ENCODE measurements at regions not wholly inside any gene's neighbourhood (a gene's known extent, or its start where the extent isn't known, plus 50 kb on each side); places are given as distances from the start of the nearest gene placed in this dataset.
"Not testable (repeated sequence)": the region's sequence is repeated elsewhere in the genome, so short reads cannot be mapped to it uniquely, and the experiment has no call there.

DNA sequence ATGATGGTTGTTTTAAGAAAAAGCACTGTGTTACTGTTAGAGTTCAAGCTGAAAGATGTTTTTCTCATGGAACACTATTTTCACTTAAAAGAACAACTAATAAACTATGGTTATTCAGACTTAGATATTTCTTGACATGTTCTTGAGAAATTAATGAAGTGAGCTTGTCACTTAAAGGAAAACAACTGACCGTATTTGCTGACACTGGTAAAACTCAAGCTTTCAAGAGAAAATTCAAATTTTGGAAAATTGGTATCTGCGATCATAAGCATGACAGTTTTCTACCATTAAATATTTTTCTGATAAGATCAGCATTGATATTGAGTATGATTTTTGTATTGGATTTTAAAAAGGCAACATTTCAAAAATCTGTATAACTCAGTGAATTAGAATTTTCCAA is 549.5 kb upstream of the ACTRT1 start:
- no peak for DNase-seq

DNA sequence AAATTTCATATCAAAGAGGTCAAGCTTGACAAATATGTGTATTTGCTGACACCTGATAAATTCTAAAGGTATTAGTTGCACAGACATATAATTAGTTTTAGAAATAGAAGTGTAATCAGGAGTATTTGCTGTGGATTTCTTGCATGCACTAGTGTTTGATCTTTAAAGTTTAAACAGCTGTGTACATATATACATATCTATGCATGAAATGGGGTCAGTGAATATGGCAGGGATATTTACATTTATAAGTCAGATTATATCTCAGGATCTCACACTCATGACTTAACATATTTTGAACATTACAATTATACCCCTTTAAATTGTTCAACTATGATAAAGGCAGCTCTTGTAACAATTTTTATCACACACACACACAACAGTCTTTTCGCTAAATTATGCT is 547.4 kb upstream of the ACTRT1 start:
- DNase-seq: no peak

- DNase-seq: no peak
These were observed 529.8 kb upstream of the ACTRT1 start for GRCh38 chrX:128582036-128582435.

DNA sequence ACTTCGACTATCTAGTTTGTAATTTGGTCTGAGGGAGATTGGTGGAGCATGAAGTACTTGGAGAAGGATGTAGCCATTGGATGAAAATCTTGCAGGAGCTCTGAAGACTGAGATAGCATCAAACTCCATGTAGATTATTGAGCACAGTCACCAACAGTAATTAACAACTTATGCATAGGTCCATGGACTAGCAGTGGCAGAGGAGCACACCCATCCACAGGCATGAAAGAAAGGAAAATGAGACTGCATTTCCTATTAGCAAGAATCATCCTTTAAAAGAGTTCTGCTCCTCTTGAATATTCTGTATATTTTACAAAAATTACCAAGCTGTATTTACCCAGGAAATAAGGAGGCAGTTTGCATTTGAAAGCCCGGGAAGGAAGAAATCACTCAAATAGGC is 529.4 kb upstream of the ACTRT1 start:
- no peak for DNase-seq

DNA sequence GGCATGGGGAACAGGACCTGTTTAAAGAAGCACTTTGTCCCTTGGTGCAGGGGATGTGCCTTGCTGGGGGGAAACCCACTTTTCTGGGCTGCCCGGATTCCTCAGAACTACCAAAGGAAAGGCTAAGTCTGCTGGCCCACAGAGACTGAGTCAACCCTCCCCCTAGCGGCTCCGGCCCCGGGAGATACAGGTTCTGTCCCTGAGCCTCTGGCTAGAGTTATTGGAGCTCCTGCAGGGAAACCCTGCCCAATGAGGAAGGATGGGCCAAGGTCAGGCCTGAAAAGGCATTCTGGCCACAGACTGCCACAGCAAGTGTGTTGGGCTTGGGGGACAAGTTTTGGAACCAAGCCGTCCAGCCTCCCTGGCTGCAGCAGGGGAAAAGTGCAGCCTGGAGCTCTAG is 490.9 kb upstream of the ACTRT1 start:
- DNase-seq: no peak

GRCh38 chrX:128518508-128518907 is 466.3 kb upstream of the ACTRT1 start:
- DNase-seq: peak; percentile 25

DNA sequence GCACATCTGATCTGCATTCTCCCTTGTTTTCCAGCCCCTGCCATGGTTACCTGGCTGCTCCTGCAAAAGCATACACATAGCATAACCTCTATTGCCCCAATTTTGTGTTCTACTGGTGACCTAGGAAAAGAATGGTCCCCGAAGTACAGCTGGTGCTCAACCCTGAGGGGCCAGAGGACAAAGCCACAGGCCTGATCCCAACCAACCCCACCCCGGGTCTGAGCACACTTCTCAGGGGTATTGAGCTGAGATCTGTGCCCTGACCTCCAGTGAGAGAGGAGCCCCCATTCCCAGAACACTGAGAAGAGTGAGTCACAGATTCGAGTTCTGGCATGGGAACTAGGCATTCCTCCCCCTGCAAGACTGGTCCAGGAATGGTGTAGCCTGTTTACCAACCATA is 465.5 kb upstream of the ACTRT1 start:
- DNase-seq: no peak

DNA sequence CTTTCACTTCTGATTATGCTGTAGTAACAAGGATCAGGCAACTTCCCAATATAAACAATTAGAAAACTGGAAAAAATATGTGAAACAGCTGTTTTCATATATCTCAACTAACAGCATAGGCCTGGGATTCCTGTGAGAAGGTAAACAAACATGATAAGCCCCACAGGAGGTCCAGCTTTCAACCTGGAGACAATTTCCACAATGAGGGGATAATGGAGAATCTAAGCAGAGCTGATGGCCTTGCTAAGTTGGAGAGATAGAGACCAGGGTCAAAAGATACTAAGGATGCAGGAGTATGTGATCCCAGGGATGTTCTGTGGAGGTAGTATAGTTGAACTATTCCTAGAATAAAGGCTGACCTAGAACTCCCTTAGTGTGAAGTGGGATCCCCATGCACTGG is 452.3 kb upstream of the ACTRT1 start:
- no peak for DNase-seq

- peak; percentile 62 for DNase-seq
These were observed 411.9 kb upstream of the ACTRT1 start for GRCh38 chrX:128464116-128464515.

- DNase-seq: peak; percentile 10
These were observed 408.6 kb upstream of the ACTRT1 start for GRCh38 chrX:128460835-128461234.

DNA sequence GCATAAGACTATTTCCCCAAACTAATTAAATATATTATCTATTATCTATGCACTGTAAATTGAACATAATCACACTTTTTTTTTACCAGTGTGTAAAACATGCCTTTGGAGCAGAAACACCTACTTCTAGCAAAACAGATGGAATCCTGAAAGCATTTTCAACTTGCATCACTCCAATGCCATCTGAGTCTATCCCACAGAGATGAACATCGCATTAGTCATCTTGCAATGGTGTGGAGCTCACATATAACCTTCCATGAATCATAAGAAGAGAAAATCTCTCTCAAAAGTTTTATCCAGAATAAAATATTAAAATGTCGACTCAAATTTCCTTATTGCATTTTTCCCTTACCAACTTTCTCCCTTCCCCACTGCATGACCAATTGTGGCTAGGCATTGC is 406.7 kb upstream of the ACTRT1 start:
- peak; percentile 82 for DNase-seq

GRCh38 chrX:128457674-128458073 is 405.5 kb upstream of the ACTRT1 start:
- no peak for DNase-seq

GRCh38 chrX:128439159-128439558 is 387.0 kb upstream of the ACTRT1 start:
- no peak for DNase-seq

GRCh38 chrX:128438082-128438481 is 385.9 kb upstream of the ACTRT1 start:
- DNase-seq: no peak

- DNase-seq: no peak
These were observed 384.3 kb upstream of the ACTRT1 start for GRCh38 chrX:128436397-128437103.

DNA sequence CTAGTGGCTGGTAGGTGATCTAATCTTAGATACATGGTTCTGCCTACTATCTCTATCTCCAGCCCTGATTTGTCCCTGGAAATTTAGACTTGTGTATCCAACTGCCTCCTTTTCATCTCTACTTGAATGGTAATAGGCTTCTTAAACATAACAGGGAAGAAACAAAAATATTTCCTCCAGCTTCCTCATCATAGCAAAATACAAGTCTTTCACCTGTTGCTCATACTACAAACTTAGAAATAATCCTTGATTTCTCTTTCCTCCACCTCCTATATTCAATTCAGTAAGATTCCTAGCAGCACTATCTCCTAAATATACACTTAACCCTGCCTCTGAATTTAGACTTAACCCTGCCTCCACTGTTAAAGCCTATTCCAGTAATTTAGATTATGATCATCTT is 373.3 kb upstream of the ACTRT1 start:
- DNase-seq: no peak

DNA sequence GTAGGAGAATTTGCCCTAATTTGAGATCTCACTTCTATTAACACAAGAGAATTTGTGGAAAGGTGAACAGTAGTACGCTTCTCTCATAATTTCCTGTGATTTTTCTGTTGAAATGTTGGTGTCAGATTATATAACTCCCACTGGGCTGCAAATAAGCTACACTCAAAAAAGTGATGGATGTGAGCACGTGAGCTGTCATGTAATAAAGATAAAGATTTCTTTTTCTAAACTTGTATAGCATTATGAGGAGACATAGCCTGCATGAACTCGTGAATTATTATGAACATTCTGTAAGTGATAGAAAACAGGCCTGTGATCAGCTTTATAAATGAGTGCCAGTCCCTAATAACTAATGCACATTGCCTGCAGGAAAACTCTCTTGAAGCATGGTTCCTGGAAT is 356.6 kb upstream of the ACTRT1 start:
- DNase-seq: no peak

DNA sequence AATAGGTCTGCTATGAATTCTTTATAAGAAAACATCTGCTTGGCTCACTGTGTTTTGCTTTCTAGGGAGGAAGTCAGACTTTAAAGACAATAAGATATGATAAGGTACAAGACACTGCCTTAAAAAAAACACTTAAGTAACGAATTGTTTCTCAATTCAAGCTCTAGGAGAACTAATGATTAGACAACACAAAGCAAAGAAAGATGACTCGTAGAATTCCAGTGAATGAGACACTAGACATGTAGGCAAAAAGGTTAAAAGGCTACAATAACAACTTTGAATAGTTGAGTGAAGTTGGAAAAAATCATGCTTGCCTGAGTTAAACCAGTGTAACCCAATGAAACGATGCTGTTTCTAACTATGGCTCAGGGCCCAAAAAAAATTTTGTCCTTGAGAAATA is 344.4 kb upstream of the ACTRT1 start:
- peak; percentile 44 for DNase-seq

DNA sequence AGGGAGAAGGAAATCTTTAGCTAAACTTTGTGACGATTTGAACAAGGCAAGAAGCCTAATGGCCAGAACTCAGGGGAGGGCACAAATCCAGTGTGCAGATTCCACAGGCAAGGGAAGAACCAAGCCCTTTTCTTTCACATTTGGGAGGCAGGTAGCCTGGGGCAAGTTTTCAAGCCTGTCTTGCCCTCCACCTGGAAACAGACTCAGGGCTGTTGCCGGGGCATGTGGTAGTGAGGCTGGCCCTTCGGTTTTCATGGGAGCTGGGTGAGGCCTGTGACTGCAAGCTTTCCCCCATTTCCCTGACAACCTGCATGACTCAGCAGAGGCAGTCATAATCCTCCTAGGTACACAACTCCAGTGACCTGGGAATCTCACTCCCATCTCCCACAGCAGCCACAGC is 331.6 kb upstream of the ACTRT1 start:
- not testable (repeated sequence) for DNase-seq

GRCh38 chrX:128365492-128365891 is 313.3 kb upstream of the ACTRT1 start:
- no peak for DNase-seq

DNA sequence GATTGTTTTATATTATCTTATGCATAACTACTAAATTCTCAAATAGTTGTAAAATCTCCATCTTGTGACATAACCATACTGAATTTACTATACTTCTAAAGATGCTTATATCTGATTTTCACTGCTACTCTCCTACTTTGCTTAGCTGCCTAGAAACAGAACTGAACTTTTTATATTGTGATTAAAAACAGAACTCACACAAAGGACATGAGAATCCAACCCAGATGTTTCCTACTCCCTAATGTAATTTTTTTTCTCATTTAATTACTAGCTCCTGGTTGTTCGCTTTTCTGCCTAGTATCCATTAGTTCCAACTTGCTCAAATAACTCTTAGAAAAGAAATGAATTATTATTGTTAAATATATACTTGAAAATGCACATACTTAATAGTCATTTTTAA is 283.5 kb upstream of the ACTRT1 start:
- DNase-seq: no peak

DNA sequence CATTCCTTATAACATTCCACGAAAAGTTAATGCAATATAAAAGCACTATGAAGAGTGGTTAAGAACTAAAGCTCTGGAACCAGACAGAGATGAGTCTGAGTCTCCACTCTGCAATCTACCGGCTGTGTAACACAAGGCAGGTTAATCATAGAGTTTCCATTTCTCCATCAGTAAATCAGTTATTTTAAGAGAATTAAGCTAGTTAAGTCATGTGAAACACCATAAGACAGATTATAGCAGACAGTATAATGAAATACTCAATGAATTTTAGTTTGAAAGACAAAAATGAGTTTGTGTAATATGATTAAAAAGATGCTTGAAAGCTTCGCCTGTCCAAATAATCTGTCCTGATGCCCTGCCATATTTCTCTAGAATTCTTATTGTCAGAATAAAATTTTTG is 282.6 kb upstream of the ACTRT1 start:
- no peak for DNase-seq

DNA sequence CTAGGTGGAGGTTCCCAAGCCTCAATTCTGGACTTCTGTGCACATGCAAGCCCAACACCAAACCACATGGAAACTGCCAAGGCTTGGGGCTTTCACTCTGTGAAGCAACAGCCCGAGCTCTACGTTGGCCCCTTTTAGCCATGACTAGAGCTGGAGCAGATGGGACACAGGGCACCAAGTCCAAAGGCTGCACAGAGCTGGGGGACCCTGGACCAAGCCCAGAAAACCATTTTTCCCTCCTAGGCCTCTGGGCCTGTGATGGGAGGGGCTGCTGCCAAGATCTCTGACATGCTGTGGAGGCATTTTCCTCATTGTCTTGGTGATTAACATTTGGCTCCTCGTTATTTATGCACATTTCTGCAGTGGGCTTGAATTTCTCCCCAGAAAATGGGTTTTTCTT is 258.7 kb upstream of the ACTRT1 start:
- no peak for DNase-seq

GRCh38 chrX:128309311-128309710 is 257.1 kb upstream of the ACTRT1 start:
- DNase-seq: no peak

- no peak for DNase-seq
These were observed 242.0 kb upstream of the ACTRT1 start for GRCh38 chrX:128294198-128294597.
